Peyer's patch (tissue), 4 donors: ENCODE measurements at regions not wholly inside any gene's neighbourhood (a gene's known extent, or its start where the extent isn't known, plus 50 kb on each side); places are given as distances from the start of the nearest gene placed in this dataset.

Experiments used
- CTCF ChIP-seq, 6 experiments: fragments of 450-650 bp in 4 of 6; fragments of 200-600 bp in 2 of 6; sonication (generic) in 1 of 6; IDR thresholded peaks; one replicate each; pipeline ENCODE4 v1.5.1; 2017 to 2019; ENCODE audit warnings: antibody characterized with exemption in 6 of 6, mild to moderate bottlenecking in 3 of 6, moderate library complexity in 1 of 6
- POLR2A ChIP-seq, 2 donors: fragments of 450-650 bp; IDR thresholded peaks; one replicate each; pipeline ENCODE4 v1.5.1; 2017; ENCODE audit warnings: antibody characterized with exemption in 2 of 2, mild to moderate bottlenecking in 2 of 2, moderate library complexity in 2 of 2

GRCh38 chr7:127446842-127447241 lies 54.3 kb upstream of the ZNF800 start:
- TF ChIP-seq POLR2A (IDR thresholded peaks at IDR 0.05) (no peak), CTCF (IDR thresholded peaks at IDR 0.05) (no peak)
